ENCODE measurements at regions not wholly inside any gene's neighbourhood (a gene's known extent, or its start where the extent isn't known, plus 50 kb on each side); places are given as distances from the start of the nearest gene placed in this dataset.

DNA sequence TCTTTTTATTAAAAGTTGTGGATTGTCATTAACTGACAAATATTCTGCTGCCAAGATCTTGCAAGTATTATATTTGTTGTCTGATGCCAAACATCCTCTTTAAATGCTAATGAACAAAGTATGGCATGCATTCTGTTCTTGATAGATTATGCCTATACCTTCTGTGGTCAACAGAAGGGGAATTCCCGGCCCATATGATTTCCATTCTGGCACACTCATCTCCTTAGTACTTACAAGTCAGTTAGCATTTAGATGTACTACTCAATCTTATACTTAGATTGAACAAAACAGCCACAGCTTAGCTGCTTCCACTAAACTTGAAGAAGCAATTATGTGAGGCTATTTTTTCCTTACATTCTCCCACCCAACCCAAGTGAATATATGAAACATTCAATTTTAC is 246.1 kb upstream of the DACH1 start:
- no peak for DNase-seq (ENCODE audit: low spot score)

DNA sequence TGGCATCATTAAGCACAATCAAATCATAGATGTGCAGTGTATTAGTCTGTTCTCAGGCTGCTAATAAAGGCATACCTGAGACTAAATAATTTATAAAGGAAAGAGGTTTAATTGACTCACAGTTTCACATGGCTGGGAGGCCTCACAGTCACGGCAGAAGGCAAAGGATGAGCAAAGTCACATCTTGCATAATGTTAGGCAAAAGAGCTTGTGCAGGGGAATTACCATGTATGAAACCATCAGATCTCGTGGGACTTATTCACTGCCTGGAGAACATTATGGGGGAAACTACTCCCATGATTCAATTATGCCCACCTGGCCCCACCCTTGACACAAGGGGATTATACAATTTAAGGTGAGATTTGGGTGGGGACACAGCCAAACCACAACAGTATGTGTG is 245.2 kb upstream of the DACH1 start:
- no peak for DNase-seq (ENCODE audit: low spot score)

DNA sequence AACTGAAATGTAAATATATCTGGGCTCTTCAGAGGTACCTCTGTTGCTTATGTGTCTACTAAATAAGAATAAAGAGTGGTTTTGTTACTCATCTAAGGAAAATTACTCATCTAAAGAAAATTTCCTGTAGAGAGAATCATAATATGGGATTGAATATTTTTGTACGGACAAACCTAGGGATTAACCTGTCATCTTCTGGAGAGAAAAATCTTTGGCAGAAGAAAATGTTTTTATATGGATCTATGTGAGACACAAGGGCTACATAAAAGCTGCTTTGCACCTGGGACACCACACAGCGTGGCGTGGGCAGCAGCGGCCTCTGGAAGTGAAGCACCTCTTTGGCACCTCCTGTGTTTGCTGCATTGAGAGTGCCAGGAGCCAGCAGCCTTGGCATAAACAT is 242.9 kb upstream of the DACH1 start:
- DNase-seq (ENCODE audit: low spot score), result no peak

DNA sequence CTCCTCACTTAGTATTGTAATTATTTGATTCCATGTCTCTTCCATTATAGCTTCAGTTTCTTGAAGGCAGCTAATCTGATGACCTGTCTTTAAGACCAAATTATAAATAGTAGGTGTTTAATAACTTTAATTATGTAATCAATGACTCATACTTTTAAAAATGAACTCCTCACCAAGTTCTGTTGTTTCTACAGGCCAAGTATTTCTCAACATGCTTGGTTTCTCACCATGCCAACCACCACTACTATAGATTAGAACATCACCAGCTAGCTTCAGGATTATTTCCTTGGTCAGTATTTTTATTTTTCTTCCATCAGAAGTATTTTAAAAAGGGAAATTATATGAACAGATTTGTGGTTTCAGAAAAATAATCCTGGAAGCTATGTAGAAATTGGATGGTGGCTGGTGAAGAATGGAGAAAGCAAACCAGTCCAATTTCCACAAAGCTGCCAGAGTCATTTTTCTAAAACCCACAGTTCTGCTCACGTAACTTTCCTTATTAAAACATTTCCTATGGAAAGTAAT is 237.7 kb upstream of the DACH1 start:
- DNase-seq (ENCODE audit: low spot score), result no peak

DNA sequence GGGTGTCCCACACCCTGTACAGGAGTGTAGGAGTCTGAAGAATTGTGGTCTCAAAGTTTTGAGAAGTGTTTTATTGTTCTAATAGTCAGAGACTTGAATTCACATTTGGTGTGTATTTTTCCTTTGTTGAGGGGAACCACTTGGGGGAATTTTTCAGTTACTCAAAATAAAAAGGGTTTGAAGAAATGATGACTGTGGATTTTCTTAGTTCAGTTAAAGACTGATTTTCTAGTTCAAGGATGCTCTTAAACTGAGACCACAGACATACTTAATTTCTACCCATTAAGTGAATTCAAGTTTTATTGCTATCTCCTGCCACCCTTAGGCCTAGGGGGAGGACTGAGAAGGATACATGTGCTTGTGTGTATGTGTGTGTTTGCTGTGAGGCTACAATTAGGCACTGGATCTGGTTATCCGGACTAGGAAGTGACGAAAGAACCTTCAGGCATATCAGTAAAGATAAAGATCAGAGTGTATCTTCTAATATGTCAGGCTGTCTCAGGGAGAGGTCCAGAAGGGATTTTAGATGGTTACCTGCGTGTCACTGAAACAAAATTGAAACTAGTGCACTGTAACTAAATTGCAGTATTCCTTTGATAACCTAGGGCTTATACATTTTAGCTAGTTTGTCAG is 234.9 kb upstream of the DACH1 start:
- no peak for DNase-seq (ENCODE audit: low spot score)

DNA sequence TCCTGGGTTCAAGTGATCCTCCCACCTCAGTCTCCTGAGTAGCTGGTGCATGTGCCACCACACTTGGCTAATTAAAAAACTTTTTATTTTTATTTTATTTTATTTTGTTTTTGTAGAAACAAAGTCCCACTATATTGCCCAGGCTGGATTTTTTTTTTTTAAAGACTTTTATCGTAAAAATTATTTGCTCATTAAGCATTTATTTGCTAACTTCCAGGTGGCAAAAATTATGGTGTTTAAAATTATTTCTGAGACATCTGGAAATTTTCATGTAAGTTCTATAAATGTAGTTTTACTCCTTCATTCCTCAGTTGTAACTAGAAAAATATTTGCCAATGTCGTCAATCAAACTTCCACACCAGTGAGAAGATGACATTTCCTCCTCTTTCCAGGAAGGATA is 233.3 kb upstream of the DACH1 start:
- no peak for DNase-seq (ENCODE audit: low spot score)

DNA sequence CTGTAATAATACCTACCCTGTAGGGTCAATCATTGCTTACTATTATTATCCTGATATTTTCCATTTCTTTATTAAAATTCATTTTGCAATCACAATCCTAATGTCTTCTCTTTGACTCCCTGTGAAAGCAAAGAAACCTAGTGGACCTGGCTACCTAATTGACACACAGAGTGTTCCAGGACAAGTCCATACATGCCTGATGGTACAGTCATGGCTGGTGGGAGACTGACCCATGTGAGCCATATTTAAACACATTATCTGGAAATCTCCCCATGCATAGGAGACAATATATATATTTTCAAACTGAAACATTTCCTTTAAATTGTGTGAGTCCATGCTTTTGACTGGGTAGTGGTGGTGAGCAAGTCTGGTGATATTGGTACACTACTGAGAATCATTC is 230.6 kb upstream of the DACH1 start:
- DNase-seq (ENCODE audit: low spot score), result no peak

DNA sequence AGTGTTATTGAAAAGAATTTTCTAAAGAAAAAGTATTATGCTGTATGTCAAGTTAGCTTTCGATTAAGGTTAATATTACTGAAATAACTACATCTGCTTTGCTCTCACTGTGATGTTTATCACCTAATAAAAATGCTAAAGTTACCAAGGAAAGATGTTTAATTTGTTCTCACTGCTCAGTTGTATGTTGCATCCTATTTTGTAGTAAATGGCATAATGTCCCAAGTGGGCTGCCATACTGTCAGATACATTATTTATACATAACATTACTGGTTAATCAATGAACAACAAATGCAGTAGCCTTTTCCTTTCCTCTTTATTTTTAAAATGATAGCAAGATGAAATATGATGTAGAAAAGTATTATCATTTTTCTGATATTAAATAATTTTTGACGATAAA is 226.3 kb upstream of the DACH1 start:
- no peak for DNase-seq (ENCODE audit: low spot score)

DNA sequence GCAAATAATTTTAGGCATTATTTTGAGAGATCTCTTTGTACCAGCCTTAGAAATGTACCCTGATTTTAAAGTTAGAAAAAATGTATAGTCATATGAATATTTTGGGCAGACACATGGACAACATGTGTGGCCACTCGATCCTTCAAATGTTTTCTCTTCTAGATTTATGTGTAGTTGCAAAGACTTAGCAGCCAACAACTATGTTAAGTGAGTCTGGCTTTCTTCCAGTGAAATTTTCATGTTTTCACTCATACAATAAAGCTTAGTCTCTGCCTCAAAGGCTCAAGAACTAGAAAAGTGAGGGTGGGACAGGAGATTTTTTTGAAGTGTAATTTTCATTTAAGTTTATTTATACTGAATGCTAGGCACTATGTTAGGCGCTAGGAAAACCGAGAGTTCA is 207.7 kb upstream of the DACH1 start:
- no peak for DNase-seq (ENCODE audit: low spot score)

DNA sequence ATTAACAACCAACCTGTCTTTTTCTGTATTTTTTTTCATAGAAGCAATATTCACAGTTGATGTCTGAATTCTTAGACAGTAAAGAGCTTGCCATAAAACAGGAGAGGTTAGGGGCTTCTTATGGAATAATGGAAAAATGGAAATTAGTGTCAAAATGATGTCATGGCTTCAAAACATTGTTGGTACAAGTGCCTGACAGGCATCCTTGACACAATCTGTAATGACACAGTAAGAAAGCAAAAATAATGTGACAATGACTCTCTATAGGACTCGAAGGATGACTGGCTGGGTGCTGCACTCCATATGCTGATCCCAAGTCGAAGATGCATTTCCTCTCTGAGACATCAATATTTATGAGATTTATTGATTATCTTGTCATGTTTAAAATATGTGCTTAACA is 205.3 kb upstream of the DACH1 start:
- no peak for DNase-seq (ENCODE audit: low spot score)

DNA sequence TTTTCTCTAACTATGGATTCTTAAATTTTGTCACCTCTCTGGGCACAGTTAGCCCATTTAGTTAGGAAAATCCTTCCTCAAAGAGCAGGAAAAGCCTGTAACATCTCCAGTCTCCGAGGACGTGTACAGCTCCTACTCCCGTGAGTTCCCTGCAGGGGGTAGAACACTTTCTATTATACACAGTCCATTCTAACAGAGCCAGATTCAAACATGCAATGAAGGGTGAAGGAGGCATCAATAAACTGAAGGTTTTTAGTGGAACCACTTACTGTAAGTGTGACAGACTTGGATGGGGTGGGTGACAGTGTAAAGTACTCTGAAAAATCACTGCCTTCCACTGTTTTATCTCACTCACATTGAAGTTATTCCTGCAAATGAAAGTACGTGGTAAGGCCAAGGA is 204.7 kb upstream of the DACH1 start:
- no peak for DNase-seq (ENCODE audit: low spot score)

DNA sequence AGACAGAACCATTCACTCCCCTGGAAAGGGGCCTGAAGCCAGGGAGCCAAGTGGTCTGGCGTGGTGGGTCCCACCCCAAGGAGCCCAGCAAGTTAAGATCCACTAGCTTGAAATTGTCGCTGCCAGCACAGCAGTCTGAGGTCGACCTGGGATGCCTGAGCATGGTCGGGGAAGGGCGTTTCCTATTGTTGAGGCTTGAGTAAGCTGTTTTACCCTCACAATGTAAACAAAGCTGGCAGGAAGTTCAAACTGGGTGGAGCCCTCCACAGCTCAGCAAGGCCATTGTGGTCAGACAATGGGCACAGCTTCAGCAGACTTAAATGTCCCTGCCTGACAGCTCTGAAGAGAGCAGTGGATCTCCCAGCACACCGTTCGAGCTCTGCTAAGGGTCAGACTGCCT is 195.6 kb upstream of the DACH1 start:
- DNase-seq (ENCODE audit: low spot score), result no peak

DNA sequence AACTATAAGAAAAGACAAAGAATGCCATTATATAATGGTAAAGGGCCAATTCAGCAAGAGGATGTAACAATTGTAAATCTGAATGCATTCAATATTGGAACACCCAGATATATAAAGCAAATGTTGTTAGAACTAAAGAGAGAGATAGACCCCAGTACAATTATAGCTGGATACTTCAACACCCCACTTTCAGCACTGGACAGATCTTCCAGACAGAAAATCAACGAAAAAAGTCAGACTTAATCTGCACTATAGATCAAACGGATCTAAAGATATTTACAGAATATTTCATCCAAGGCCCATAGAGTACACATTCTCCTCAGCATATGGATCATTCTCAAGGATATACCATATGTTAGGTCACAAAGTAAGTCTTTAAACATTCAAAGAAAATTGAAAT is 194.6 kb upstream of the DACH1 start:
- no peak for DNase-seq (ENCODE audit: low spot score)

DNA sequence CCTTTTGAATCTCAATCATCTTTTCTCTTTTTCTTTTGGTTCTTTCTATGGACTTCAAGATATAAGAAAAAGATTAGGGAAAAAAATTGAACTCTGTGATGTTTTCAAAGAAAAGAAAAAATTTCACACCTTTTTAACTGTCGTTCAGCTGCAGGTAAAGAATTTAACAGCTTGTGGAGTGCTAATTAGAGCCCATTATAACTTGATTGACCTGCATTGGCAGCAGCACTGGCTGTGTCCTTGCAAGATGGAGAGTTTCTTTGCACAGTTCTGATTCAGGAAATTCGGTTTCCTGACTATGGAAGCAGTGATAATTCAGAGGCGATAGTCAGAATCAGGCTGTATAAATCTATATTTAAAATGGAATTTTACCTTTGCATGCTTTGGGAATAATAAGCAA is 183.2 kb upstream of the DACH1 start:
- DNase-seq (ENCODE audit: low spot score), result no peak

DNA sequence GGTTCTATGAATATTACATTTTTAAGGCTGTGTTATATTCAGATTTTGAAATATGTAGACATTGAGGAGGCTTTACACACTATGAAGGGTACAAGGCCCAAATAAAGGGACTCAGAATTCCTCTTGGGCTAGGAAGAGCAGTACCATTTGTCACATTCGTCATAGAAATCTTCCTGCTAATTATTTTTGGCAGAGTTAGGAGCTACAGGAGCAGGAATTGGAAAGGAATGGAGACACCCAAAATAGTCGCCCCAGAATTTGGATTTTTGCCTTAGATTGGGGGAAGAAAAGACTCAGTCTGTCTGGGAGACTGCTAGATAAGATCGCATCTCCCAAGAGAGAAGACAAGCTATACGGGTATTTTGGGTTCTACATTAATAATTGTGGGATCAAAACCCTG is 176.4 kb upstream of the DACH1 start:
- DNase-seq (ENCODE audit: low spot score), result no peak

DNA sequence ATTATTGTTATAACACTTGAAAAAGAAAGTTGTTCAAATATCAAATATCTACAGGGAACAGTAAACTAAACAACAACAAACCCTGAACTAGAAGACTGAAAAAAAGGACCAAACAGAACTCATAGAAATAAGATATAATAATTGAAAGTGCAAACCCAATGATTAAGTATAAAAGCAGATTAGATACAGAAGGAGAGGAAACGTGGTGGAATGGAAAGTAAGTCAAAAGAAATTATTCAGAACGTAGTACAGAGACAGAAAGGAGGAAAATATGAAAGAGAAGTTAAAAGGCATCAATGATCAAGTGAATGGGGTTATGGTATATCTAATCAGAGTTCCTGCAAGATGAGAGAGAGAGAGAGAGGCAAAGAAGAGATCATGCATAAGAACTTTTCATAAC is 174.2 kb upstream of the DACH1 start:
- no peak for DNase-seq (ENCODE audit: low spot score)

DNA sequence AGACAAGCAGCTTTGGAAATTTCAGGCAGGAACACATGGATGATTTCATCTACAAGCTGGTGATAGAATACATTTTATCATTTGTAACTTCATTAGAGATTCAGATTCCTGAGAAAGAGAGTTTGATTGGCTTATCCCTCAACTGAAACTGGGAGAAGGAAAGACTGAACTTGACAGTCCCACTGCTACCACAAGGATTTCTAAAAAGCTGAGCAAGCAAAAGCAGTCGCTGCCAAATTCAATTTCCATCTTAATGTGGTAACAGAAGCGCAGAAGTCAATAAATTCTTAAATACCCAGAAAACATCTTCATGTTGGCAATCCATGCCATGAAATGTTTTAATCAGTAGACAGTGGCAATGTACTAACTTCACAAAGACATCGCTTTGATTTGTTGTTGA is 172.1 kb upstream of the DACH1 start:
- DNase-seq (ENCODE audit: low spot score), result no peak

DNA sequence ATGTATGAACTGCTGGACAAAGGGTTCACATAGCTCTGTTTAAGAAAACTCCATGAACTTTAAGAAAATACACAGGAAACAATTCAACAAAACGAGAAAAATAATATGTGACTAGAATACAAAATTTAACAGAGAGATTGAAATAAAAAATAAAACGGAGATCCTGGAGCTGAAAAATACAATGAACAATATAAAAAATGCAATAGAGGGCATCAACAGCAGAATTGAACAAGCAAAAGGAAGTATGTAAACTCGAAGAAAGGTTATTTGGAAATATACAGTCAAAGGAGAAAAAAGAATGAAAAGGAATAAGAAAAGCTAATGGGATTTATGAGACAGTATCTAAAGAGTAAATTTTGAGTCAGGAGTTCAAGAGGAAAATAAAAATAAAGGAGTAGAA is 163.0 kb upstream of the DACH1 start:
- no peak for DNase-seq (ENCODE audit: low spot score)

DNA sequence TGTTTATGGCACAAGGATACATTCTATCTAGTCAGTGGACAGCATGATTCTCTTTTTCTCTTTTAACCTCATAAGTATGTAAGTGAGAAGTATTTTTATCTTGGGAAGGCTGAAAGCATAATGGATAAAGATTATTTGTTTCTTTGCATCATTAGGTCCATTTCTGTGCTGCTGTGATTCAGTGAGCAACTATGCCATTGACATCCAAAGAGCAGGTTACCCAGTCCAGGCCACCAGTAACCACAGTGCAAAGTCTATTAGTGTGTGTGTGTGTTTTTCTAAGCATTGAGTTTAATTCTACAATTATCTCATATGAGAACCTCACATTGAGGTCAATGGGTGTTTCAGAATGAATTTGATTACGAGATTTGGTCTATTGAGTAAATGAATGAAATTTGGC is 158.8 kb upstream of the DACH1 start:
- no peak for DNase-seq (ENCODE audit: low spot score)

DNA sequence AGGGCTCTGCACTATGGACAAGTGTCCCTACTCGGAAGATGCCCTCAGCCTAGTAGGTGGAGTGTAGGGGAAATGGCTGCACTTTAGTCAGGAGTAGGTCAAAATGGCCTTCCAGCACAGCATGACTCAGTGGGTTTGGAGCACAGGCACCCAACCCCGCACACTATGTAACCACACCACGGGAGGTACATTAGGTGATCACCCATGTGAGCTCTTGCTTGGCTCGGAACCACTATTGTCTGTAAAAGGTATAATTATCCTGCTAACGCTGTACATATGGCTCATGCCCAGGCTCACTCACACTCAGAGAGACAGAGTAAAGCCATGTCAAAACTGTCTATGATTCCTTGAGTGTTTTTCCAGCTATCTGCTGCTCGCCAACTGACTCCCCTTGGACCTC is 156.9 kb upstream of the DACH1 start:
- no peak for DNase-seq (ENCODE audit: low spot score)

DNA sequence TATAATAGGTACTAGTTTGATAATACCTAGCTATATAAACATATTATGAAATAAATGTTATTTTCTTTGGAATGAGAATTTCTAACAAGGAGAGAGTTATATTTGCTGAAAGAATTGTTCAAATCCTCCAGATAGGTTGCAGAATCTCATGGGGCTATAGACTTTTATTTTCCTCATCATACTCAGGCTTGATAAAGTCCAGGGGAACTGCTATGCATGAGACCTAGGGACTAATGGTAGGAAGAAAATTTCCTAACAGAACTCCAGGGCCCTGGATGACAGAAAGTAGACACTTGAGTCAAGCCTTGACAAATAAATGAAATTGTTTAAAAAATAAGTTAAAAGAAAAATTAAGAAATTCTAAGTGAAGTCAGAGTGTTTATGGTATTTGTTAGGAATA is 138.5 kb upstream of the DACH1 start:
- DNase-seq (ENCODE audit: low spot score), result no peak

DNA sequence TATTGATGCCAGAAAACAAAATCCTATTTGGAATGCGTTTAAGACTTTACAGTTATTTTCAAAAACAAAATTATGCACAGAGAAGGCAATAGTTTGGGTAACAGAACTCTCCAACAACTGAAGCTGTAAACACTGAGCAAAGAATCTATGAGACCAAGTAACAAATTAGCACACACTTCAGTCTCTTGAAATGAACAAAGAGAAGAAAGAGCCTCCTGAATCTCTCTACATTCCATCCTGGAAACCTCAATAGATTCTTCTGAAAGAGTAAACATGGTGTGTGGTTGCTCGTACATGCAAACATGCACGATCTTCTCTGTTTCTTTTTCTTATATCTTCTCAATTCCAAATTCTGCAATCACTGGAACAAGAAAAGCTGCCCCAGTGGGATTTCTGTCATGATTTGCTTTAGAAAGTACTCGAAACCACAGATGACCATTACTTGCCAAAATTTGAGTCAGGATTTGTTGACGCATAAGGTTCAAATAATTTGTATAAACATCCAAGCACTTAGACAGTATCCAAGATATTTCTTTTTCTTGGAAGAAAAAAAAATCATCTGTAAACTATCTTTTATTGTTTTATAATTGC is 137.9 kb upstream of the DACH1 start:
- DNase-seq (ENCODE audit: low spot score), result no peak

DNA sequence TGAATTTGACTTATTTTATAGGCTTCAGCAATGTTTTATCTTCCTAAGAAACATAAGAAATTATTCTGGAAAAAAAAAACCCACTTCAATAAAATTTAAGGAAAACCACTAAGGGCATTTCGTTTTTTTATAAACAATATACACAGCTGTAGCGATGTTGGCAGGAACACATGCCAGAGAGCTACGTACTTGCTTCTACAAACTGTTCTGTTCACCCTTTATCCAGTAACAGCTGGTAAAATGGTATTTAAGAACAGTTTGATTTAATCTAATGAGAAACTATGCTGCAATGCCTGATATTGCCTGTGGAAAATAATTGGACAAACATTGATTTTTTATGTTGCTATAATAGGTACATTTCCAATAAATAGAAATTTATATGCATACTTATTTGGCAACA is 137.2 kb upstream of the DACH1 start:
- DNase-seq (ENCODE audit: low spot score), result no peak

DNA sequence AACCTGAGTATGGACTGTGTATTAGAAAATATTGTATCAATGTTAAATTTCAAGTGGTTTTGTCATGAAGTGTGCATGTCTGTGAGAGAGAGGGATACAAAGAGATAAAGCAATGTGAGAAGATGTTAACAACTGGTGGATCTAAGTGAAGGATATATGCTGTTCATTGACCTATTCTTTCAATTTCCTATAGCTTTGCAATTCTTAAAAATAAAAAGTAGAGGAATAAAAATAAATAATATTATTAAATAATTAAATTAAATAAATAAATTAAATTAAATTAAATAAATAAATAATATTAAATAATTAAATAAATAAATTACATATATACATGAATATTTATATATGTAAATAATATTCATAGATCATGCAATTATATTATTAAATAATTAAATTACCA is 131.2 kb upstream of the DACH1 start:
- no peak for DNase-seq (ENCODE audit: low spot score)

Data from pons (tissue), 1 donor.